ENCODE measurements at regions not wholly inside any gene's neighbourhood (a gene's known extent, or its start where the extent isn't known, plus 50 kb on each side); places are given as distances from the start of the nearest gene placed in this dataset.

DNA sequence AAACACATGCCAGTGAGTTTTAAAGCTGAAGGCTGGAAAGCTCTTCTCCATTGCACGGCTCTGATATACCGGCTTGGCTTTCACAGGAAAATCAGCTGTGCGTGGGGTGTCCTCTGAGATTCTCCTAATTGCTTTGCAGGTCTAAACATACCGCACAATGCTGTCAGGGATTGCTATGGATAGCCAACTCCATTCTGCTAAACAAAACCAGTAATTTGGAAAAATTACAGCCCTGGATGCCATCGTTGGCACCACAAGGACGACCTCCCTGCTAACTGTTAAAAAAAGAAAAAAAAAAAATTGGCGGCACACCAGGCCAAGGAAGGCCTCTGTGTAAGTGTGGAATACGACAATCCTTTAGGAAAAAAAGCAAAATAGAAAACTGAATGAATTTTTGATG is 118.6 kb upstream of the ADARB2 start:
- H3K27ac ChIP-seq: no peak overlapping the region
- TF ChIP-seq, protein P1, sequence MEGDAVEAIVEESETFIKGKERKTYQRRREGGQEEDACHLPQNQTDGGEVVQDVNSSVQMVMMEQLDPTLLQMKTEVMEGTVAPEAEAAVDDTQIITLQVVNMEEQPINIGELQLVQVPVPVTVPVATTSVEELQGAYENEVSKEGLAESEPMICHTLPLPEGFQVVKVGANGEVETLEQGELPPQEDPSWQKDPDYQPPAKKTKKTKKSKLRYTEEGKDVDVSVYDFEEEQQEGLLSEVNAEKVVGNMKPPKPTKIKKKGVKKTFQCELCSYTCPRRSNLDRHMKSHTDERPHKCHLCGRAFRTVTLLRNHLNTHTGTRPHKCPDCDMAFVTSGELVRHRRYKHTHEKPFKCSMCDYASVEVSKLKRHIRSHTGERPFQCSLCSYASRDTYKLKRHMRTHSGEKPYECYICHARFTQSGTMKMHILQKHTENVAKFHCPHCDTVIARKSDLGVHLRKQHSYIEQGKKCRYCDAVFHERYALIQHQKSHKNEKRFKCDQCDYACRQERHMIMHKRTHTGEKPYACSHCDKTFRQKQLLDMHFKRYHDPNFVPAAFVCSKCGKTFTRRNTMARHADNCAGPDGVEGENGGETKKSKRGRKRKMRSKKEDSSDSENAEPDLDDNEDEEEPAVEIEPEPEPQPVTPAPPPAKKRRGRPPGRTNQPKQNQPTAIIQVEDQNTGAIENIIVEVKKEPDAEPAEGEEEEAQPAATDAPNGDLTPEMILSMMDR (conservative IDR thresholded peaks at IDR 0.05): no peak
- no peak for TF ChIP-seq ZFX (IDR thresholded peaks at IDR 0.05)

DNA sequence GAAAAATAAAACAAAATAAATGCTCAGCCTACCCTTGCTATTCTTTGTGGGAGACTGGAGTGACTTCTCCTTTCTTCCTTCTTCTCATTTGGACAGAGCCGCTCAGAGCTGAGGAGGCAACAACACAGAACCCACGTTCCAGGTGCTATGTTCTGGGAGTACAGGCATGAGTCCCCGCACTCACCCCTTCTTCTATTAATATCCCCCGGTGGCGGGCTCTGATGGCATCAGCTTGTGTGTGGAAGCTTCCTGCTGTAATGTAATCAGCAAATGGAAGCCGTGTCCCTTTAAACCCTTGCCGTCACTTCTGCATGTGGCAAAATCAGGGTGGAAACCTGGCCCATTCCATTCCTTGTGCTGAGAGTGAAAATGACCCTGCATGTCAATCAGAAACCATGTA is 116.9 kb upstream of the ADARB2 start:
- no peak for TF ChIP-seq ZFX (IDR thresholded peaks at IDR 0.05)
- TF ChIP-seq, protein P1 (conservative IDR thresholded peaks at IDR 0.05): no peak
- no peak overlapping the region for H3K27ac ChIP-seq

DNA sequence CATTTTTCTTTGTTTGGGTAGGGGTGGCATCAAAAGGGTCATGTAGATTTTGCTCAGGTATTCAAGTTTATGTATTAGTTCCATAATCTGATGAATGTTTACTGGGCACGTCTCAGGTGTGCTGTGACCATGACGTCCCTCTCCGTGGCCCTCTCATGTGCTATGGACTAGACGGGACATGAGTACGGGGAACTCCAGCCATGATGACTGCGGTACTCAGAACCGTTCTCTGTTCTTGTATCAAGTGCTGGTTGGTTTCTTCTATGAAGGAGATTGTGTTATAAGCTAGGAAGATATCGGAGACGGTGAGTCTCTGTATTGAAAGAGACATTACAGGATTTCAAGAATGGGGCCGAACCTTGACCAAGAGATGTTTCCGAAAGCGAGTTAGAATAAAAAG is 116.5 kb upstream of the ADARB2 start:
- TF ChIP-seq ZFX (IDR thresholded peaks at IDR 0.05): no peak
- TF ChIP-seq, protein P1 (conservative IDR thresholded peaks at IDR 0.05): no peak
- H3K27ac ChIP-seq: no peak overlapping the region

- TF ChIP-seq, protein P1 (conservative IDR thresholded peaks at IDR 0.05): no peak
- no peak for TF ChIP-seq ZFX (IDR thresholded peaks at IDR 0.05)
- no peak overlapping the region for H3K27ac ChIP-seq
Observed at GRCh38 chr10:1852841-1853240, 115.5 kb upstream of the ADARB2 start.

- TF ChIP-seq, protein P1 (conservative IDR thresholded peaks at IDR 0.05): no peak
- TF ChIP-seq ZFX (IDR thresholded peaks at IDR 0.05): no peak
- H3K27ac ChIP-seq: no peak overlapping the region
Observed at GRCh38 chr10:1851762-1852161, 114.4 kb upstream of the ADARB2 start.

GRCh38 chr10:1850971-1851527 is 113.7 kb upstream of the ADARB2 start:
- H3K27ac ChIP-seq: no peak overlapping the region
- TF ChIP-seq, protein P1 (conservative IDR thresholded peaks at IDR 0.05): no peak

DNA sequence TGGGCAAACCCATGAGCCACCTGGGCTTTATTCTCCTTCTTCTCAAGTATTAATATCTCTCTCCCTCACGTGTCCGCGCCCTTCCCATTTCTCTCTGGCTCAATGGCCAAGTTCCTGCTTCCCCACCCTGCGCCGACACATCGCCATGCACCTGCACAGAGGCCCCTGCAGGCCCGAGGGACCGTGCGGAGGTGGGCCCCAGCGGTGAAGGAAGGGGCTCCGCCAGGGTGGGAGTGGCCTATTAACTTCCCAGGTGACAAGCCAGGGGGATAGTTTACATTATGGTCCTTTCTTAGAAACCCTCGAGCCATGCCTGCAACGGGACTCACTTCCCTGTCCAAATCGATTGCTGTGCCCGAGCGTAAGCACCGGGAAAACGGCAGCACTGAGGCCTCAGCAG is 110.0 kb upstream of the ADARB2 start:
- H3K27ac ChIP-seq: no peak overlapping the region
- TF ChIP-seq ZFX (IDR thresholded peaks at IDR 0.05): no peak
- TF ChIP-seq, protein P1 (conservative IDR thresholded peaks at IDR 0.05): no peak

All from C4-2B (cell line).